ENCODE measurements at regions not wholly inside any gene's neighbourhood (a gene's known extent, or its start where the extent isn't known, plus 50 kb on each side); places are given as distances from the start of the nearest gene placed in this dataset.

GRCh38 chr18:42583283-42583731, 532.2 kb downstream of the RIT2 start:
- no peak overlapping the region for H3K4me3 ChIP-seq (ENCODE audit: low read depth, poor library complexity, severe bottlenecking)
- 48 to 67% methylated on average over 1 of the region's 1 CpG for WGBS, 2 donors
- no peak for TF ChIP-seq CTCF (IDR thresholded peaks at IDR 0.05)
- no peak for TF ChIP-seq POLR2A (IDR thresholded peaks at IDR 0.05)
- intact Hi-C loops (cut with DNase I; ENCODE audit: low total_unique reads) = no loop called here
- DNase-seq (ENCODE audit: low spot score in 2 of 2) = no peak

- no peak for DNase-seq (ENCODE audit: low spot score in 2 of 2)
- 48 to 59% methylated on average over 2 of the region's 2 CpGs for WGBS, 2 donors
- intact Hi-C loops (cut with DNase I; ENCODE audit: low total_unique reads) = no loop called here
- TF ChIP-seq CTCF (IDR thresholded peaks at IDR 0.05) = no peak
- TF ChIP-seq POLR2A (IDR thresholded peaks at IDR 0.05) = no peak
- H3K4me3 ChIP-seq (ENCODE audit: low read depth, poor library complexity, severe bottlenecking) = no peak overlapping the region
Observed at GRCh38 chr18:42586601-42587000, 528.9 kb downstream of the RIT2 start.

GRCh38 chr18:42588786-42589185, 526.7 kb downstream of the RIT2 start:
- DNase-seq (ENCODE audit: low spot score in 2 of 2) = no peak
- intact Hi-C loops (cut with DNase I; ENCODE audit: low total_unique reads) = no loop called here
- WGBS, 2 donors = 64 to 69% methylated on average over 3 of the region's 3 CpGs
- no peak overlapping the region for H3K4me3 ChIP-seq (ENCODE audit: low read depth, poor library complexity, severe bottlenecking)
- TF ChIP-seq CTCF (IDR thresholded peaks at IDR 0.05) (no peak), POLR2A (IDR thresholded peaks at IDR 0.05) (no peak)

- no peak for DNase-seq (ENCODE audit: low spot score in 2 of 2)
- intact Hi-C loops (cut with DNase I; ENCODE audit: low total_unique reads) = no loop called here
- TF ChIP-seq POLR2A (IDR thresholded peaks at IDR 0.05) (no peak), CTCF (IDR thresholded peaks at IDR 0.05) (no peak)
- H3K4me3 ChIP-seq (ENCODE audit: low read depth, poor library complexity, severe bottlenecking) = no peak overlapping the region
Observed at GRCh38 chr18:42604820-42605219, 510.7 kb downstream of the RIT2 start.

- 76 to 90% methylated on average over 4 of the region's 4 CpGs for WGBS, 2 donors
- DNase-seq (ENCODE audit: low spot score in 2 of 2) = no peak
- H3K4me3 ChIP-seq (ENCODE audit: low read depth, poor library complexity, severe bottlenecking) = no peak overlapping the region
- intact Hi-C loops (cut with DNase I; ENCODE audit: low total_unique reads) = no loop called here
- TF ChIP-seq POLR2A (IDR thresholded peaks at IDR 0.05) = no peak
- no peak for TF ChIP-seq CTCF (IDR thresholded peaks at IDR 0.05)
Observed at GRCh38 chr18:42606886-42607495, 508.5 kb downstream of the RIT2 start.

- H3K4me3 ChIP-seq (ENCODE audit: low read depth, poor library complexity, severe bottlenecking) = no peak overlapping the region
- WGBS, 2 donors = 92 to 93% methylated on average over 1 of the region's 1 CpG
- intact Hi-C loops (cut with DNase I; ENCODE audit: low total_unique reads) = no loop called here
- no peak for DNase-seq (ENCODE audit: low spot score in 2 of 2)
- TF ChIP-seq POLR2A (IDR thresholded peaks at IDR 0.05) (no peak), CTCF (IDR thresholded peaks at IDR 0.05) (no peak)
Observed at GRCh38 chr18:42611134-42611533, 504.4 kb downstream of the RIT2 start.
